NCI-H2081 treated with DMSO at 0.1 percent for 48 hours (cell line): ENCODE measurements at regions not wholly inside any gene's neighbourhood (a gene's known extent, or its start where the extent isn't known, plus 50 kb on each side); places are given as distances from the start of the nearest gene placed in this dataset.
A peak's percentile ranks its signal among the peaks of the same experiment; 100 is the strongest.

Experiments
- DNase-seq: peaks from one replicate; lab custom pipeline; 2025; lab: John Stamatoyannopoulos, UW

GRCh38 chr6:9405825-9406224 is 970.5 kb upstream of the SLC35B3 start:
- DNase-seq = no peak

DNA sequence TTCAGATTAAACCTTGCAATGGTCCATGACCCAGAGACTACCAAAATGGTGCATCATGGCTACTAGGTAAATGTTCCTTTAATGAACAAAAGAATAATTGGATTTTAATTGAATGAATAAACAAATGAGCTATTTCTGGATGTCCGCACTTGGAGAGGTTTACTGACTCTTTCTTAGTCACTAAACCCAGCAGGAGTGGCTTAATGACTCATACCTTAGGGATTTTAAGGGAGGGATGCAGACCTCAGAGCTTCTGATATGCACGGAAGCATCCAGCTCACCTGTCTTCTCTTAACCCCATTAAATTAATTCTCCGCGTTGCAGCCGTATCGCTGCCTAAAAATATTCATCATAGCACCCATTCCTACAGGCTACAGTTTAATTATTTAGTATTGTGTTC is 970.0 kb upstream of the SLC35B3 start:
- no peak for DNase-seq

- DNase-seq = no peak
These were observed 969.2 kb upstream of the SLC35B3 start for GRCh38 chr6:9404351-9405146.

GRCh38 chr6:9403736-9404135 is 968.4 kb upstream of the SLC35B3 start:
- no peak for DNase-seq

- no peak for DNase-seq
These were observed 966.6 kb upstream of the SLC35B3 start for GRCh38 chr6:9401960-9402359.

DNA sequence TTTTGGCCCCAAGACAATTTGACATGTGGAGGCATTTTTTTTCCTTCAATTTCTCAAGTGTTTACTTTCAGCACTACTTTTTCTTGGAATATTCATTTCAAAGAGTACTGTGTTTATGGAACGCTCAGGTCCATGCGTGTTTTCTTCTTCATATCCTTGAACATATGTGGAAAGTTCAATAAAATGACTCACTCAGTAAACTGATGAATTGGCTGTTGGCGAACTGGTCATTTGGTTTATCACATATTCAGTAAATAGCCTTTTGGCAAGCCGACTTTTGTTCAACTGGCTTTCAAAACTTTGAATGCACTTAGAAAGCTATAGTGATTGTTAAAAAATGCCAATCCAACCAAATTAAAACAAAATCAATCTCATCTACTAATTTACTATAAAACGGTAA is 964.6 kb upstream of the SLC35B3 start:
- DNase-seq = no peak

GRCh38 chr6:9398767-9399373 is 963.5 kb upstream of the SLC35B3 start:
- DNase-seq = no peak

DNA sequence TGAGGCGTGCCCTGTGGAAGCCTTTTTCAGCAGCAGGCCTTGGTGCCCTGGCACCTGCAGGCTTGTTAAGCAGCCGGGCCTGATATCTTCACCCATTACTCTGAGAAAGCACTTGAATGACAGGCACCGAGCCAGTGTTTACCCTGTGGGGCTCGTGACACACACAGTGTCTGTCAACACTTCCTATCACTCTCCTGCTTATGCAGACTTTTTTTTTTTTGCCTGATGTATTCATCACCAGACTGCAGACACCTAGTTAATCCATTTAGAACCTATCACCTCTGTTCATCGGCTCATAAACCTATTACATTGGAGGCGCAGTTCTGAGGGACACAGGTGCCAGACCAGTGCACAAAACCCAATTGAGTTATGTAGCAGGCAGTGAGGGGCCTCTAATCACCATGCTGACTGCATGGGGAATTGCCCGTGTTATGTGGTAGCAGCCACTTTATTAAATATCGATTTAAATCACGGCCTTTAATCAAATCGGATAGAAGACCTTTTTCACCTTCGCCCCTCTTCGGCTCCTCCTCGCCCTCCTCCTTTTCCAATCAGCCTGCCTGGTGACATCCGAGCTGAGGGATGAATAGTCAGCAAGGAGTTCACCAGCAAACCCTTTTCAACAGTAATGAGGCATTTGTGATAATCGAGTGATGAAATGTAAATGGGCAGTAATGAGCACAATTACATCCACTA is 962.9 kb upstream of the SLC35B3 start:
- peak; percentile 66 for DNase-seq

DNA sequence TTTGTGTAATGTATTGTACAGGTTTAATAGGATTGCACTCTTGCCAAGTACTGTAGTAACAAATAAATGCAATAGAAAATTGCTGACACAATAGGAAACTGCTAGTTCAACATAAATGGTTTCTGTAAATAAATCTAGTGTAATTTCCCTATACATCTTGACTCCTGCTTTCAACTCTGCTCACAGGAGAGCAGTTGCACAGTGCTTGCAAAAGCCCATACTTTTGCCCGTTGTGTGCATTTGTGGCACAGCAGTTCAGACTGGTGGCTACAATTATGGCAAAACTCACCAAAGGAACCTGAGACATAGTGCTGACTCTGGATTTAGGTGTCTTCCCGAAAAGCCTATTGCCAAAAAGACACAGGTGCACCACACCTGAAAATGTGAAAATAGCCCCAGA is 953.3 kb upstream of the SLC35B3 start:
- DNase-seq = no peak

DNA sequence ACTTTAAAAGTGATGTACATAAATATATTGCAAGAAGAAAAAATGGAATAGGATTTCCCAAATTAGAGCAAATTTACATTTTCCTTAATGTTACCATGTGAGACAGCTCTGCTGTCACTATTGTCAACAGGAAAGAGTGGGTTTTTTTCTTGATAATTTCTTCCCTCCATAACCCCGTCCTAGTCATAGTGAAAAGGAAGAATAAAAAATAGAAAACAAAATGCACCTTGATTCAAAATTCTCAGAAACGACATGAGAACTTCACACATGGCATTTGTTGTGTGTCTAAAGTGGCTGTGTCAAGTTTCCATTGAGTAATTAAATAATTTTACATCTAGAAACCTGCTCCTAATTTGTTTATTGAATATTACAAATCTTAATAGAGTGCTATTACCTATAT is 945.2 kb upstream of the SLC35B3 start:
- no peak for DNase-seq

- no peak for DNase-seq
These were observed 938.0 kb upstream of the SLC35B3 start for GRCh38 chr6:9373308-9373707.

DNA sequence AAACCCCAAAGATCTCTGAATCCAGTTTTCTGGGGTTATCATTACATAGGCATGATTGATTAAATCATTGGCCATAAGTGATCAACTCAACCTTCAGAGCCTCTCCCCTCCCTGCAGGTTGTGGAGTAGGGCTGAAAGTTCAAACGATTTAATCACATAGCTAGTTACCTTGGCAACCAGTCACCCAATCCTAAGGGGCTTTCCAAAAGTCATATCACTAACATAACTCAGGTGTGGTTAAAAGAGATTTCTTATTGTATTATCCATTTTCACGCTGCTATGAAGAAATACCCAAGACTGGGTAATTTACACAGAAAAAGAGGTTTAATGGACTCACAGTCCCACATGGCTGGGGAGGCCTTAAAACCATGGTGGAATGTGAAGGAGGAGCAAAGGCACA is 935.1 kb upstream of the SLC35B3 start:
- no peak for DNase-seq

DNA sequence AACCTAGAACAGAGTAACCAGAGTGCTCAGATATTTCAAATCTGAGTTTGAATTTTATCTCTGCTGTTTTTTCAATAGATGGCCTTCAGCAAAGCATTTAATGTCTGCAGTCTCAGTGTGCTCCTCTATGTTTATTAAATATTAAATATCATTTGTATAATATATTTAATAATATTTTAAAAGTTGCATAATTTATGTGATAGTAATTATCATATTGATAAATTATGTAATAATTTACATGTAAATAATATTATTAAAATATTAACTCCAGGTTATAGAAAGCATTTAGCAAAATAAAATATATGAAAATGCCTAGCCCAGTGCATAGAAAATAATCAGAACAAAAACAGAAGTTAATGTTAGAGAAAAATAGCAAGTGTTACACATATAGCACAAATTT is 930.0 kb upstream of the SLC35B3 start:
- DNase-seq = no peak

DNA sequence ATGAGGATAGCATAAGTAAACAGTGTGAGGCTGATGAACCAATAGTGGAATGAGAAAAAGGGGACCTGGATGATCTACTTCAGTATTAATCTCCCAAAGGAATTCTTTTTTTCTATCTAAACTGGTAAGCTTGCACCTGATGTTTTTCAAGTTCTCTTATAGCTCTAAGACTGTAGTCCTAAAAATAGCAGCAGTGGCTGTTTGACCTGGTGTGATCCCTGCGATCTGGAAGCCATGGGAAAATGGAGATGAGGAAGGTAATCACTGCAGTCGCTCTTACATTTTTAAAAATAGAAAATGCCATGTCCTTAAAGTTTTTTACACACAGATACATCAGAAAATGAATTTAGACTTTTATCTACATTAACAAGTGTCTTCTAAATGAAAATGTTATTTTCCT is 926.4 kb upstream of the SLC35B3 start:
- no peak for DNase-seq

- no peak for DNase-seq
These were observed 925.5 kb upstream of the SLC35B3 start for GRCh38 chr6:9360881-9361280.

- no peak for DNase-seq
These were observed 912.3 kb upstream of the SLC35B3 start for GRCh38 chr6:9347608-9348007.

DNA sequence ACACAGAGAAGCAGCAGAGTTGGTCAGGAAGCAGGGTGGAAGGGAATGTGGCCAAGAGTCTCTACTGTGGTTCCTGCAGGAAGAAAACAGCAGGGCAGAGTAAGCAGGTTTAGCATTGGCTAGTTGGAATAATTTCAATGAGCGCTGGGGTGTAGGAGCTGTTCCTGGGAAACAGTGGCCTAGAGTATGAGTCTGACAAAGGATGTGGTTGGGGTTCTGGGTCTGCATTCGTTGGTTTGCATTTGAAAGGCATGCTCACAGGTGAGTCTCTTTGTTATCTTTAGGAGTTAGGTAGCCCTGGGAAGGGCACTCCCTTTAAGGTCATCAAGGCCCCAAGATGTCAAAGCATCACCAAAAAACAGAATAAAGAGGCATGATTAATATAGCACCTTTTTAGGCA is 911.6 kb upstream of the SLC35B3 start:
- no peak for DNase-seq

DNA sequence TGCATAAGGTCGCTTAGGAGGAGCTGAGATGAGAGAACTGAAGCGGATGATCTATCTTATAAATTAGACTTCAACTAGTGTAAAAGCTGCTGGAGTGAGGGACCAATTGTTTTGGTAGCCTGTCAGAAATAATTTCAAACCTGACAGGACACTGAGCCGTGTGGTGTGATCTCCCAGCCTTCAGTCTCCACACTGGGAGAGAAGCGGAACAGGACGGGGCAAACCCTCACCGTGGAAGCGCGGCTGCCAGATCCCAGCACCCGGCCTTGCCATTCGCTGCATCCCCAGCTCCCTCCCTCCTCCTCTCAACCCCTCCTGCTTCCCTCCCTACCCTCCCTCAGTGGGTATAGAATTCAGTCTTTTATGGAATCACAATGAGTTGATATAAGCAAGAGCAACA is 900.1 kb upstream of the SLC35B3 start:
- DNase-seq = no peak

DNA sequence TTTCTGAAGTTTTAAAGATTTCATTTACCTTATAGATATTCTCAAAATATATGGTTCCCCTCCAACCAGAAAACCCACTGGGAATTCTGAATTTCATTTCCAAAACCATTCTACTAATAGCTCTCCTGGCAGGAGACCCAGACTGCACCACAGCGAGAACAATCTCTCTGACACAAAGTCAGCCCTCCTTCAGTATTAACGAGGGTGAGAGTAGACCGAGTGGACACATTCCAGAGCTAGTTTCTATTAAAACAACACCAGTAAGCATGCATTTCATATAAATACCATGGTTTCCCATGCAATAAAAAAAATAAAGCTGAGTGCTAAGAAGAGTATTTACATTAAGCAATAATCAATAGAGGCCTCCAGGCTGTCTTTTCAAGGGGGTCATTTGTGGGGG is 899.6 kb upstream of the SLC35B3 start:
- DNase-seq = no peak

- DNase-seq = no peak
These were observed 897.0 kb upstream of the SLC35B3 start for GRCh38 chr6:9332241-9332780.

DNA sequence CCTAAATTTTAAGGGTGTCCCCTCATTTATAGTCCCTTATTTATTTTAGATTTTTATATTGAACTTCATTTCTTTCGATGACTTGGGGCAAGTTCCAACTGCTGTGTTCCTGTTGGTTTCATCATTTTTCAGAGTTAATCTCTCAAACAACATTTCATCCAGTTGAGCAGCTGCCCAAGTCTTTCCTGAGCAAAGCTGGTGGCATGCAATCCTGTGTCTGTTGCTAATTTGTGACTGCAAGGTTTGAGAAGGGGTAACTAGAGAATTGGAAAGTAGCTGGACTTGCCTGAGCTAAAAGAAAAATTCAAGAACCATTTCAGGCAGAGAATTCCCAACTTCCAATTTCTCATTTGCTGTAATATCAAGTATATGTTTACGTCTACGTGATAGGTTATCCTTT is 881.5 kb upstream of the SLC35B3 start:
- no peak for DNase-seq

DNA sequence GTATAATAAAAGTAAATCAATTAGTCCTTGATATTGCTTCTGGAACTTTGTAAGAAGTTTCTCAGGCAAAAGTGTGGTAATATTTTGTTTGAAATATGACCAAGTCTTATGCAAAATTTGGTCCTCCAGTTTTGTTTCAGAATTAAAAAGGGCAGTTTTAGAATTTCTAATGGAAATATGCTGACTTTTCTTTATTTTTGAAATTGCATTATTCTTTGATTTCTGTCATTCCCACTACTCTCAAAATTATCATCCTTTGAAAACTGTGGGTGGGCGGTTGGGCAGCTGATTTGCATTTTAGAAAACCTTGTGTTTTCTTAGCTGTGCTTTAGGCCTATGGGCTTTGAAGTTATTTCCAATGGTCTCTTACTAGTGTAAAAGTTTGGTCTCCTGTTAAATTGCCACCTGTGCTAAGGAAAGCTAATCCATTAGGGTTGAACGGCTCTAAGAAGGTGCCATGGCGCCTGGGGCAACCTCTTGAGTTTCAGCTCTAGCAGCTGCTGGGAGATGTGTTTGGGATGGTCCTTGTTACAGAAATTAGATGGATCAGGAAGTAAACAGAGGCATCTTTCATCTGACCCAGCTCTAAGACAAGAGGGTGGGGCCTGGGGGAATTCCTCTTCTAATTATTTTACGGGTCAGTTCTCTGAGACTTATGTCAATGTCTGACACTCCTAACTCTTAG is 880.8 kb upstream of the SLC35B3 start:
- no peak for DNase-seq
